22Rv1 (cell line): ENCODE measurements at regions not wholly inside any gene's neighbourhood (a gene's known extent, or its start where the extent isn't known, plus 50 kb on each side); places are given as distances from the start of the nearest gene placed in this dataset.

Source experiments
- H3K27ac ChIP-seq: fragments of 450-650 bp; 2 replicates; pipeline ENCODE4 v1.5.1; 2017
- CTCF ChIP-seq: fragments of 450-650 bp; IDR thresholded peaks from 2 replicates; pipeline ENCODE4 v1.5.1; 2017; ENCODE audit warnings: mild to moderate bottlenecking
- ZFX ChIP-seq: fragments of 450-650 bp; IDR thresholded peaks from 2 replicates; pipeline ENCODE4 v1.6.1; 2017; ENCODE audit warnings: antibody characterized with exemption, borderline replicate concordance

DNA sequence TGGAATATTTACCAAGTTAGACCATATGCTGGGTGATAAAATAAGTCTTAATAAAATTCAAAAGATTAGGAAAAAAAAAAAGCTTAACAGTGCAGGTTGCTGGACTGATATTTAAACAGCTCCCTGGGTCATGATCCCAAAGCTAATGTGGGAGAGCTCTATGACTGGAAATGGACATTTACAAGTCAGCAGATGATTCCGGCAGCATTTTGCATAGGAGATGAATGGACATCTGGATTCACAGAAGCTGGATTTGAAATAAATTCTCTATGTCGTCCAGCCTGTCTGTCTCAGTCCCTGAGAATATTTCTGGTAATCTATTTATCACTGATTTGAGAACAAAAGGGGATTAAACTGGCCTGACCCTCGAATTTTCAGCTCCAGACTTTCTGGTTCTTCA, 52.3 kb upstream of the KLHL25 start:
- TF ChIP-seq CTCF (no peak), ZFX (no peak)
- H3K27ac ChIP-seq, result no peak overlapping the region

GRCh38 chr15:85849946-85850345, 55.2 kb upstream of the KLHL25 start:
- no peak overlapping the region for H3K27ac ChIP-seq
- TF ChIP-seq ZFX (no peak), CTCF (no peak)

GRCh38 chr15:85852969-85853368, 58.2 kb upstream of the KLHL25 start:
- H3K27ac ChIP-seq, result no peak overlapping the region
- TF ChIP-seq ZFX (no peak), CTCF (no peak)

DNA sequence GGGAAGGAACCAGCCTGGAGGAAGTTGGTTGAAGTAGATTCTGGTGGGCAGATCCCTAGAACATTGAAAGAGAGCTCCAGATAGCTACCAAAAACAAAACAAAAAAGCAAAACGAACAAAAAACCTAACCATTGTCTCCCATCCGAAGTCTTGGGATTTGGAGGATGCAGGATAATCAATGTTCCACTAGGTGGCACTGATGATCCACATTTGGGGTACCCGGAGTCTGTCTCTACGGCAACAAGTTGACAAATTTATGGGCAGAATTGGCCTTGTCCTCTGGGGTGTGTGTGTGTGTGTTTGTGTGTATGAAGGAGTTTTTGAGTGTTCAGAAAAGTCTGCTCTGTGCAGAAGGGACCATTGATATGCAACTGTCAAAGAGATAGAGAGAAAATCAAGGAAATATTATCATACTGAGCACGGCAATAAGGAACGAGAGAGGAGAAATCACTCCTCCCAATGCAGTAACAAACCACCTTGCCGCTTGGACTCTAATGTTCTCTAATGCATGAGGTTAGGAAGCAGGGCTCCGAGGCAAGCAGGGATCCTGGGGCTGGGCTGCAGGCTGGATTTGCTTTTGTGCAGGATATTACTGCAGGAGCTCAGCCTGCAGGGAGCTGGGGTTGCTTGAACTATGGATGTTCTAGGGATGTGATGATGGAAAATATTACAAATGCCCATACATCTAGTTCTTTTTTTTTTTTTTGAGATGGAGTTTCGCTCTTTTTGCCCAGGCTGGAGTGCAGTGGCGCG, 59.8 kb upstream of the KLHL25 start:
- no peak overlapping the region for H3K27ac ChIP-seq
- TF ChIP-seq CTCF, result peak; percentile 84
- TF ChIP-seq ZFX, result no peak

DNA sequence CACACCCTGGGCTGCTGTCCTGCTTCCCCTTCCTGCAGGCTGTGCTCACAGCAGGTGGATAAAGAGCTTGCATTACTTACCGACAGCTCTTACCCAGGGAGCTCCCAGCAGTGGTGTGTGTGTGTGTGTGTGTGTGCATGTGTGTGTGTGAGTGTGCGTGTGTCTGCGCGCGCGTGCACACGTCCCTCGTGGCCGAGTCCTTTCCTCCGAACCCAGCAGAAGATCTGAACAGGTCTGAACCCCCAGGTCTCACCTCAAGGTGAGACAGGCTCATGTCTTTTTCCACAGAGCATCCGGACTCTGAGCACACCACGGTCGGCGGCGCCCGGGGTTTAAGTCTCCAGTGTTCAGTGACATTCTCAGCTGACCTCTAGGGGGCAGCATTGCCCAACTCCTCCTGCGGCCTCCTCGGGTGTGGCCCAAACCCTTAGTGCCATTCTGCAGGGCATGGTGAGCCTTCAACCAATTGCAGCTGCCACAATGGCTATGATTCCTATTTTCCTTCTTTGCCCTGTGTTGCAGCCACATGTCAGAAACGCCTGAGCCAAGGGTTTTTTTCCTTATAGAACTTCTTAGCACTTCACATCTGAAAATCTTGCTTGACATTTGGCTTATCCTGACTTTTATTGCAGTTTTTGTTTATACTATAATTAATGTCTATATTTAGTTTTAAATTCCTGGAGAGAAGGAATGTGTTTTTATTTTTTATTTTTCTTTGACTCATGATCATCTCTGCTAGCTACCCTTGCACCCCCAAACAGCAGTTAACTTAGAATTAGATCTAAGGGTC, 64.1 kb upstream of the KLHL25 start:
- H3K27ac ChIP-seq, result no peak overlapping the region
- TF ChIP-seq CTCF, result peak; percentile 94
- TF ChIP-seq ZFX, result no peak

DNA sequence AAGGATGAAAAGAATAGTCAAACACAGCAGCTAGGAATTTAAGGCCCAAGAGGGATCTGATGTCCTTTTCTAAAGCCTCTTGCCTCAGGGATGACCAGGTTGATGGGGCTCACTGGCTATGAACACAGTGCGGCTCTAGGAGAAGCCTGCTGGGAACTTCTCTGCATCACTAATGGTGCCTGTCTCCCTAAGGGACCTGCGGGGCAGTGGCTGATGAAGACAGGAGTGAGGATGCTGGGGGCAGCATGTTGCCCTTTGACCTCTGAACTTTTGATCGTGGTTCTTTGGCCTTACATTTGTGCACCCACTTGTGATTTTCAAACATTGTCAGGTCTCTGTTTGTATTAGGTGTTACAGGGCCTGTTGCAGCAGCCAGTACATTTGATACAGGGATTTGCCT, 64.9 kb upstream of the KLHL25 start:
- TF ChIP-seq CTCF (no peak), ZFX (no peak)
- no peak overlapping the region for H3K27ac ChIP-seq
